Calu3 (cell line): ENCODE measurements at regions not wholly inside any gene's neighbourhood (a gene's known extent, or its start where the extent isn't known, plus 50 kb on each side); places are given as distances from the start of the nearest gene placed in this dataset.
"Not testable (repeated sequence)": the region's sequence is repeated elsewhere in the genome, so short reads cannot be mapped to it uniquely, and the experiment has no call there.

Experiments
- BruUV-seq: library from RNA; stranded (reverse); fragments of 400-500 nt; replicated peaks from 2 replicates; lab custom pipeline; 2021; lab: Mats Ljungman, UMichigan
- CTCF ChIA-PET: fragments of 300-600 bp; sonication (Branson Sonifier 250); formaldehyde crosslinking; loops from one replicate; lab custom pipeline; 2022; ENCODE audit warnings: antibody characterized with exemption; lab: Charles Lee
- DNase-seq: peaks from one replicate; pipeline ENCODE4 v3.0.0; 2022
- H3K27ac Mint-ChIP-seq: one replicate; pipeline ENCODE4 v1.8.0; 2022; ENCODE audit warnings: mixed read lengths; ENCODE audit not compliant: unreplicated experiment
- H3K27me3 Mint-ChIP-seq: one replicate; pipeline ENCODE4 v1.8.0; 2022; ENCODE audit warnings: mixed read lengths; ENCODE audit not compliant: unreplicated experiment
- H3K36me3 Mint-ChIP-seq: one replicate; pipeline ENCODE4 v1.8.0; 2022; ENCODE audit warnings: mild to moderate bottlenecking, moderate library complexity, mixed read lengths; ENCODE audit not compliant: insufficient read depth, unreplicated experiment
- H3K4me1 Mint-ChIP-seq: one replicate; pipeline ENCODE4 v1.8.0; 2022; ENCODE audit warnings: mild to moderate bottlenecking, low read depth, mixed read lengths; ENCODE audit not compliant: unreplicated experiment
- H3K4me3 Mint-ChIP-seq: one replicate; pipeline ENCODE4 v1.8.0; 2022; ENCODE audit warnings: mild to moderate bottlenecking, low read depth, moderate library complexity, mixed read lengths; ENCODE audit not compliant: unreplicated experiment
- H3K9me3 Mint-ChIP-seq: one replicate; pipeline ENCODE4 v1.8.0; 2022; ENCODE audit warnings: low read depth, mixed read lengths; ENCODE audit not compliant: unreplicated experiment
- CTCF ChIP-seq: fragments of 200-600 bp; IDR thresholded peaks from one replicate; pipeline ENCODE4 v1.8.0; 2022; ENCODE audit warnings: antibody characterized with exemption; ENCODE audit not compliant: unreplicated experiment
- intact Hi-C: fragments of 100-400 bp; cut with micrococcal nuclease; formaldehyde crosslinking; loops from one replicate; pipeline ENCODE4 v1.10.0; 2022; ENCODE audit not compliant: unreplicated experiment

- Mint-ChIP-seq H3K36me3 (no peaks in the 10 kb centered on the region), H3K27ac (no peak overlapping the region), H3K9me3 (peaks cover 3% of the 10 kb centered on the region), H3K4me3 (no peak overlapping the region), H3K4me1 (no peaks in the 10 kb centered on the region), H3K27me3 (no peaks in the 10 kb centered on the region)
- BruUV-seq: no TSS peak
- no peak for DNase-seq
- CTCF ChIA-PET: no interaction called here
- no peak for TF ChIP-seq CTCF
- intact Hi-C loops: no loop called here
Observed at GRCh38 chr5:20959347-20959746, 971.3 kb upstream of the CDH18 start.

- intact Hi-C loops: no loop called here
- H3K4me1 Mint-ChIP-seq: no peaks in the 10 kb centered on the region
- no TSS peak for BruUV-seq
- no peak for TF ChIP-seq CTCF
- no peak overlapping the region for H3K4me3 Mint-ChIP-seq
- CTCF ChIA-PET: no interaction called here
- H3K27me3 Mint-ChIP-seq: no peaks in the 10 kb centered on the region
- H3K9me3 Mint-ChIP-seq: peaks cover 3% of the 10 kb centered on the region
- no peaks in the 10 kb centered on the region for H3K36me3 Mint-ChIP-seq
- no peak for DNase-seq
- H3K27ac Mint-ChIP-seq: no peak overlapping the region
Observed at GRCh38 chr5:20958641-20959040, 970.6 kb upstream of the CDH18 start.

- CTCF ChIA-PET: no interaction called here
- H3K27ac Mint-ChIP-seq: no peak overlapping the region
- H3K27me3 Mint-ChIP-seq: no peaks in the 10 kb centered on the region
- no peak overlapping the region for H3K4me3 Mint-ChIP-seq
- peaks cover 3% of the 10 kb centered on the region for H3K9me3 Mint-ChIP-seq
- no TSS peak for BruUV-seq
- DNase-seq: no peak
- H3K4me1 Mint-ChIP-seq: no peaks in the 10 kb centered on the region
- no peaks in the 10 kb centered on the region for H3K36me3 Mint-ChIP-seq
- intact Hi-C loops: no loop called here
- TF ChIP-seq CTCF: no peak
Observed at GRCh38 chr5:20956134-20956533, 968.1 kb upstream of the CDH18 start.

- no TSS peak for BruUV-seq
- intact Hi-C loops: no loop called here
- Mint-ChIP-seq H3K4me3 (no peak overlapping the region), H3K4me1 (no peaks in the 10 kb centered on the region), H3K27ac (no peak overlapping the region), H3K27me3 (no peaks in the 10 kb centered on the region), H3K9me3 (no peaks in the 10 kb centered on the region), H3K36me3 (no peaks in the 10 kb centered on the region)
- CTCF ChIA-PET: no interaction called here
- no peak for TF ChIP-seq CTCF
- no peak for DNase-seq
Observed at GRCh38 chr5:20949636-20950035, 961.6 kb upstream of the CDH18 start.

- CTCF ChIA-PET, H3K27me3 Mint-ChIP-seq, H3K4me1 Mint-ChIP-seq, H3K4me3 Mint-ChIP-seq, DNase-seq, intact Hi-C loops, BruUV-seq, H3K36me3 Mint-ChIP-seq, H3K9me3 Mint-ChIP-seq, H3K27ac Mint-ChIP-seq: not testable (repeated sequence)
Observed at GRCh38 chr5:20943183-20943971, 955.4 kb upstream of the CDH18 start.

GRCh38 chr5:20942603-20943002, 954.6 kb upstream of the CDH18 start:
- intact Hi-C loops, BruUV-seq, H3K9me3 Mint-ChIP-seq, DNase-seq, CTCF ChIA-PET, H3K4me1 Mint-ChIP-seq, H3K4me3 Mint-ChIP-seq, H3K27me3 Mint-ChIP-seq, H3K27ac Mint-ChIP-seq, H3K36me3 Mint-ChIP-seq: not testable (repeated sequence)

GRCh38 chr5:20940786-20941185, 952.8 kb upstream of the CDH18 start:
- intact Hi-C loops, H3K4me3 Mint-ChIP-seq, H3K36me3 Mint-ChIP-seq, H3K4me1 Mint-ChIP-seq, BruUV-seq, H3K9me3 Mint-ChIP-seq, H3K27me3 Mint-ChIP-seq, H3K27ac Mint-ChIP-seq, CTCF ChIA-PET, DNase-seq: not testable (repeated sequence)
